SU-DHL-6 (cell line): ENCODE measurements at regions not wholly inside any gene's neighbourhood (a gene's known extent, or its start where the extent isn't known, plus 50 kb on each side); places are given as distances from the start of the nearest gene placed in this dataset.

Experiments used
- H2AFZ ChIP-seq: fragments of 200-600 bp; sonication (generic); 2 replicates; pipeline ENCODE4 v1.6.1; 2014; ENCODE audit warnings: low read depth, mild to moderate bottlenecking, moderate library complexity, mixed read lengths, antibody characterized with exemption, low read length; ENCODE audit not compliant: severe bottlenecking
- H3F3A ChIP-seq: fragments of 200-600 bp; shearing (Covaris generic); 2 replicates; pipeline ENCODE4 v1.6.0; 2016; ENCODE audit warnings: antibody characterized with exemption, mild to moderate bottlenecking; ENCODE audit not compliant: insufficient read depth
- H3K27ac ChIP-seq: fragments of 200-600 bp; sonication (generic); 2 replicates; pipeline ENCODE4 v1.5.1; 2016; ENCODE audit warnings: low read depth, mild to moderate bottlenecking, low read length, moderate library complexity, mixed read lengths
- H3K27me3 ChIP-seq: fragments of 200-600 bp; sonication (generic), shearing (Covaris generic); 2 replicates; pipeline ENCODE4 v1.6.0; 2014; ENCODE audit warnings: mild to moderate bottlenecking, low read length
- H3K36me3 ChIP-seq: fragments of 200-600 bp; sonication (generic); 2 replicates; pipeline ENCODE4 v1.6.1; 2014; ENCODE audit warnings: mild to moderate bottlenecking, low read length, mixed read lengths
- H3K4me2 ChIP-seq: fragments of 300-600, 200-600 bp; shearing (Covaris generic), sonication (generic); 2 replicates; pipeline ENCODE4 v1.6.0; 2014; ENCODE audit warnings: low read length, low read depth, mild to moderate bottlenecking; ENCODE audit not compliant: poor library complexity, severe bottlenecking
- H3K4me3 ChIP-seq: fragments of 200-600 bp; sonication (generic); 2 replicates; pipeline ENCODE4 v1.5.1; 2014; ENCODE audit warnings: antibody characterized with exemption, low read length, mild to moderate bottlenecking, mixed read lengths; ENCODE audit not compliant: insufficient read depth, poor library complexity, severe bottlenecking
- H3K79me2 ChIP-seq: fragments of 200-600 bp; sonication (generic); 2 replicates; pipeline ENCODE4 v1.6.1; 2014; ENCODE audit warnings: mild to moderate bottlenecking, low read length, moderate library complexity; ENCODE audit not compliant: insufficient read depth
- H3K9ac ChIP-seq: fragments of 200-600 bp; sonication (generic); 2 replicates; pipeline ENCODE4 v1.7.0; 2014; ENCODE audit warnings: mild to moderate bottlenecking, low read length
- H3K9me2 ChIP-seq: fragments of 200-600 bp; sonication (generic); replicated peaks from 2 replicates; pipeline ENCODE4 v1.6.1; 2014; ENCODE audit warnings: low read length; ENCODE audit not compliant: insufficient read depth
- H3K9me3 ChIP-seq: fragments of 200-600 bp; sonication (generic); 2 replicates; pipeline ENCODE4 v1.6.1; 2014; ENCODE audit warnings: low read length, mixed read lengths; ENCODE audit not compliant: insufficient read depth
- H4K20me1 ChIP-seq: fragments of 200-600 bp; sonication (generic); 2 replicates; pipeline ENCODE4 v1.6.1; 2014; ENCODE audit warnings: low read depth, mild to moderate bottlenecking, antibody characterized with exemption, low read length, moderate library complexity, mixed read lengths
- EZH2phosphoT487 ChIP-seq: fragments of 200-600 bp; sonication (generic), shearing (Covaris generic); conservative IDR thresholded peaks from 2 replicates; pipeline ENCODE4 v1.6.1; 2018; ENCODE audit warnings: mild to moderate bottlenecking, antibody characterized with exemption, low read length, moderate library complexity, mixed read lengths
- TF ChIP-seq, protein P1 (sequence below): fragments of 200-600 bp; sonication (generic); IDR thresholded peaks from one replicate; pipeline ENCODE4 v1.5.1; 2017; ENCODE audit warnings: antibody characterized with exemption, mild to moderate bottlenecking, low read length, moderate library complexity; ENCODE audit not compliant: insufficient read depth, poor library complexity, severe bottlenecking

- no peaks in the 10 kb centered on the region for H4K20me1 ChIP-seq
- no peak overlapping the region for H3K4me3 ChIP-seq
- H3K9ac ChIP-seq: no peak overlapping the region
- TF ChIP-seq, protein P1, sequence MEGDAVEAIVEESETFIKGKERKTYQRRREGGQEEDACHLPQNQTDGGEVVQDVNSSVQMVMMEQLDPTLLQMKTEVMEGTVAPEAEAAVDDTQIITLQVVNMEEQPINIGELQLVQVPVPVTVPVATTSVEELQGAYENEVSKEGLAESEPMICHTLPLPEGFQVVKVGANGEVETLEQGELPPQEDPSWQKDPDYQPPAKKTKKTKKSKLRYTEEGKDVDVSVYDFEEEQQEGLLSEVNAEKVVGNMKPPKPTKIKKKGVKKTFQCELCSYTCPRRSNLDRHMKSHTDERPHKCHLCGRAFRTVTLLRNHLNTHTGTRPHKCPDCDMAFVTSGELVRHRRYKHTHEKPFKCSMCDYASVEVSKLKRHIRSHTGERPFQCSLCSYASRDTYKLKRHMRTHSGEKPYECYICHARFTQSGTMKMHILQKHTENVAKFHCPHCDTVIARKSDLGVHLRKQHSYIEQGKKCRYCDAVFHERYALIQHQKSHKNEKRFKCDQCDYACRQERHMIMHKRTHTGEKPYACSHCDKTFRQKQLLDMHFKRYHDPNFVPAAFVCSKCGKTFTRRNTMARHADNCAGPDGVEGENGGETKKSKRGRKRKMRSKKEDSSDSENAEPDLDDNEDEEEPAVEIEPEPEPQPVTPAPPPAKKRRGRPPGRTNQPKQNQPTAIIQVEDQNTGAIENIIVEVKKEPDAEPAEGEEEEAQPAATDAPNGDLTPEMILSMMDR: no peak
- TF ChIP-seq EZH2phosphoT487: no peak
- no peaks in the 10 kb centered on the region for H3K27me3 ChIP-seq
- H3K9me2 ChIP-seq: no peaks in the 10 kb centered on the region
- H3K4me2 ChIP-seq: no peak overlapping the region
- no peaks in the 10 kb centered on the region for H3F3A ChIP-seq
- H2AFZ ChIP-seq: no peak overlapping the region
- no peaks in the 10 kb centered on the region for H3K9me3 ChIP-seq
- H3K27ac ChIP-seq: no peak overlapping the region
- H3K79me2 ChIP-seq: no peaks in the 10 kb centered on the region
- H3K36me3 ChIP-seq: no peaks in the 10 kb centered on the region
Measured at GRCh38 chr7:44541-44896, 147.9 kb upstream of the FAM20C start.

DNA sequence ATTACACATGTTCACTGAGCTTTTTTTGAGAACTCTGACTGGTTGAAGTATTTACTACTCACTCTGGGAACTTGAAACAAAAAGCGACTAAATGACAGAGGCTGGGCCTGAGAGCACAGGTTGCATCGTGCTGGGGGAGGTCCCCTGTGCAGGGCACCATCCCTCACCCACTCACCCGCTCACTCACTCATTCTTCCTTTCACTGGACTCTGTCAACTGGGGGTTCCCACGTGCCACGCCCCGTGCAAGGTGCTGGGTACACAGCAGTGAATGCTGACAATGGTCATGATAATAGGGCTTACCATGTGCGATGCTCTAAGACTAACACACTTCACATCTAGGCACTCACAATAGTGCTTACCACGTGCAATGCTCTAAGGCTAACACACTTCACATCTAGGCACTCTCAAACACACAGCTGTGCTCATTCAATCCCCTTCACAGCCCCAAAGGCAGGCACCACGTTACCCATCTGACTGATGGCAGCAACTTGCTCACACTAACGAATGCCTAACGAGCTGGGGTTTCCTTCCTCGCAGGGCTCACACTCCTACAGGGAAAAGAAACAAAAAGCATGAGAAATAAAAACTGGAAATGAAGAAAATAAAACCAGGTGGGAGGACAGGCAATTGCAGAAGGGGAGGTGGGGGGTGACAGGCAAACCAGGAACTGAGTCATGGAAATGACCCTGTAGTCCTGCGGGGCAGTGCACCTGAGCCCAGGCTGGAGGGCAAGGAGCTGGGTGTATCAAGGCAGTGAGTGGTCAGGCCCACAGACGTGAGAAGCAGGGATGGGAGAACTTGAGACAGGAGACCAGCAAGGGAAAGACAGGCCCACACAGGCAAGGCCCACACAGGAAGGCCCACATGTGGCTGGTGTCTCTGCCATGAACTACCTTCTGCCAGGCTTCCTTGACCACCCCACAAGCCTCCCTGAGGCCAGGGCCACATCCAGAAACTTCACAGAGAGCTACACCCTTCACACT, 147.0 kb upstream of the FAM20C start:
- Histone ChIP-seq H3K36me3 (no peaks in the 10 kb centered on the region), H2AFZ (no peak overlapping the region), H3K4me3 (no peak overlapping the region), H3K9me2 (no peaks in the 10 kb centered on the region), H3K27ac (no peak overlapping the region), H3K9me3 (no peaks in the 10 kb centered on the region), H3F3A (no peaks in the 10 kb centered on the region), H4K20me1 (no peaks in the 10 kb centered on the region), H3K27me3 (no peaks in the 10 kb centered on the region), H3K9ac (no peak overlapping the region), H3K79me2 (no peaks in the 10 kb centered on the region), H3K4me2 (no peak overlapping the region)
- TF ChIP-seq, protein P1: no peak
- no peak for TF ChIP-seq EZH2phosphoT487

DNA sequence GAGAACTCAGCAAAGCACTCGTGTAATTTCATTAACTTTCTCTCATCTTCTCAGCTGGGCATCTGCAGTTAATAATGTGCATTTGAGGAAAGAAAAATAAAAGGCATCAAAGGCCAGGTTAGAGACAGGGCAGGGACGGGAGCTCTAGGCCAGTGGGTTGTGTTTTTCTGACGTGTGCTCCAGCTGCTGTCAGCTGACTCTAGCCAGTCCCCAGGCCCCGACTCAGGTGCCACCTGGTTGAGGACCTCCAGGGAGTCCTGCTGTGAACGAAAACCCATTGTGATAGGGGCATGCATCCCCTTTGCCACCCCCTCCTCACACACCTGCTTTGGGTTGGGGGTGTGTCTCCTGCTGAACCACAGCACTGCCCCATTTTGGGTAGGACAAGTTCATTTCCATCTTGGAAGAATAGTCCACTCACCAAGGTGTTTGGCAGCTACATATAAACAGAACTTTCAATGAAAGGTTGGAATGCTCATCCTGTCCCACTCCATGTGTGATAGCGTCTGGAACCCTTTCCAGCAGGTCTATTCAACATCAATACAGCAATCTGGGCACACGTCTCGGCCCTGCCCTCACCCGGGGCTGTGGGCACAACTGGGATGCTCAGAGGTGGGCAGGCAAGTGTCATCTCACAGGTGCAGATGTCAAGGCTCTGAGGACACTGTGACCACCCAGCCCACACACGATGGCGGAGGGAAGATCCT, 146.1 kb upstream of the FAM20C start:
- H3K27ac ChIP-seq: no peak overlapping the region
- H3K4me2 ChIP-seq: no peak overlapping the region
- no peak overlapping the region for H2AFZ ChIP-seq
- H3K36me3 ChIP-seq: no peaks in the 10 kb centered on the region
- no peak overlapping the region for H3K4me3 ChIP-seq
- H3K9ac ChIP-seq: no peak overlapping the region
- H3K9me2 ChIP-seq: no peaks in the 10 kb centered on the region
- H3K27me3 ChIP-seq: no peaks in the 10 kb centered on the region
- no peaks in the 10 kb centered on the region for H3K9me3 ChIP-seq
- no peaks in the 10 kb centered on the region for H4K20me1 ChIP-seq
- TF ChIP-seq, protein P1: no peak
- no peak for TF ChIP-seq EZH2phosphoT487
- H3K79me2 ChIP-seq: no peaks in the 10 kb centered on the region
- no peaks in the 10 kb centered on the region for H3F3A ChIP-seq
